Right lobe of liver (tissue), 4 donors: ENCODE measurements at regions not wholly inside any gene's neighbourhood (a gene's known extent, or its start where the extent isn't known, plus 50 kb on each side); places are given as distances from the start of the nearest gene placed in this dataset.

Experiments
- CTCF ChIP-seq, 4 donors: fragments of 200-600 bp in 3 of 4; fragments of 450-650 bp in 1 of 4; IDR thresholded peaks; one replicate each; pipeline versions ENCODE4 v1.5.1 to v1.8.0; 2016 to 2022; ENCODE audit warnings: antibody characterized with exemption in 4 of 4, mild to moderate bottlenecking in 2 of 4
- POLR2A ChIP-seq: fragments of 450-650 bp; IDR thresholded peaks from one replicate; pipeline ENCODE4 v1.6.1; 2017; ENCODE audit warnings: antibody characterized with exemption, mild to moderate bottlenecking
- donor health status: DM: no; HTN: no; CAD: no.
- donor health status: DM: no; HTN: no; CAD: no.
- donor health status: DM: no; HTN: yes; CAD: no.

DNA sequence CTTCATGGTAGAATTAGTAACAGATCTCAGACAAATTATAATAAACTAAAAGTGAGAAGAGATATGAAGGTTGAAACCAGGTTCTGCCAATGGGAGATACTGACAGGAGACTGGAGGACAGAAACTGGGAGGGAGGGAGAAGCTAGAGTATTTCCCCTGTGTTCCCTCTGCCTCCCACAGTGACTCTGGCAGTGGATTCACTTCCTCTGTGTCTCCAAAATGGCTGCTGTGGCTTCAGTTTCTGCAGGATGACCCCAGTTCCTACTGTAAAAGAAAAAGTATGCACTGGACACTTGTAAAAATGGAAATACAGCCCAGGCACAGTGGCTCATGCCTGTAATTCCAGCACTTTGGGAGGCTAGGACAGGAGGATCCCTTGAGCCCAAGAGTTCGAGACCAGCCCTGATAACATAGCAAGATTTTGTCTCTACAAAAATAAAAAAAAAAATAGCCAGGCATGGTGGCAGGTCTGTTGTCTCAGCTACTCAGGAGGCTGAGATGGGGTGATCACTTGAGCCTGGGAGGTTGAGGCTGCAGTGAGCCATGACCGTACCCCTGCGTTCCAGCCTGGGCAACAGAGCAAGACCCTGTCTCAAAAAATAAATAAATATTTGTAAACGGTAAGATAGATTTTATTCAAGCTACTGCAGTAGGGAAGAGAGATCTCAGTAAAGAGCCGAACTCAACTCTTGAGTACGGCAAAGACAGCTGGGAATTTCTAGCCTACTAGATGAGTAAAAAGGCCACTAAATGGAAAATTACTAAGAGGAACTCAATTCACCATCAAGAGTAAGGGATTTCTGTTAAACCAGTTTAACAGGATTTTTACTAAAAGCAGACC, 156.6 kb upstream of the TRIM24 start:
- TF ChIP-seq CTCF (IDR thresholded peaks at IDR 0.05) (no peak), POLR2A (no peak)
